A549 (cell line): ENCODE measurements at regions not wholly inside any gene's neighbourhood (a gene's known extent, or its start where the extent isn't known, plus 50 kb on each side); places are given as distances from the start of the nearest gene placed in this dataset.

ENCODE experiments used
- ATAC-seq, 2 experiments: fragments of 200-7000 bp in 1 of 2; fragments of >200 bp in 1 of 2; cut with Nextera tagmentation in 1 of 2; cut with Tn5 transposase in 1 of 2; 3 replicates each; pipeline versions ENCODE4 v1.8.0 to v1.9.1; 2018 to 2020; ENCODE audit warnings: mild to moderate bottlenecking in 1 of 2, moderate library complexity in 1 of 2
- CTCF ChIA-PET: fragments of 300-600 bp; sonication (Branson Sonifier 250); formaldehyde crosslinking; extraction: SDS; loops from one replicate; lab custom pipeline; 2021; ENCODE audit warnings: antibody characterized with exemption, inconsistent platforms; lab: Yijun Ruan, JAX
- POLR2A ChIA-PET: fragments of 350-600 bp; formaldehyde crosslinking; extraction: SDS; loops from one replicate; lab custom pipeline; 2021; ENCODE audit warnings: antibody characterized with exemption, inconsistent platforms; lab: Yijun Ruan, JAX
- DNase-seq, 2 experiments: peaks; one replicate each; pipeline versions ENCODE4 v3.0.0 to v3.0.0-alpha.2; 2011 to 2016; ENCODE audit warnings: low read depth in 1 of 2, low spot score in 1 of 2
- FAIRE-seq: peaks from 2 replicates; lab custom pipeline; 2011; peaks lifted over from hg19 to GRCh38; lab: Jason Lieb, UNC
- H3K27ac ChIP-seq, 2 experiments: fragments of >200 bp; sonication (Bioruptor Twin); formaldehyde crosslinking; 3 replicates each; pipeline ENCODE4 v1.5.1; 2016 to 2017
- H3K4me1 ChIP-seq: fragments of >200 bp; sonication (Bioruptor Twin); formaldehyde crosslinking; 3 replicates; pipeline ENCODE4 v1.6.1; 2016
- H3K4me2 ChIP-seq: fragments of >200 bp; sonication (Bioruptor Twin); formaldehyde crosslinking; 3 replicates; pipeline ENCODE4 v1.6.1; 2016
- H3K4me3 ChIP-seq: fragments of >200 bp; sonication (Bioruptor Twin); formaldehyde crosslinking; 3 replicates; pipeline ENCODE4 v1.5.1; 2016
- H3K9me3 ChIP-seq: fragments of >200 bp; sonication (Bioruptor Twin); formaldehyde crosslinking; 3 replicates; pipeline ENCODE4 v1.6.1; 2016
- ATOH8 ChIP-seq: fragments of 250-450 bp; sonication (Bioruptor Pico); IDR thresholded peaks from 2 replicates; pipeline ENCODE4 v1.5.0; 2020; ENCODE audit warnings: low read depth, mild to moderate bottlenecking, moderate library complexity
- BHLHE40 ChIP-seq: IDR thresholded peaks from 2 replicates; pipeline ENCODE4 v1.6.1; 2012; ENCODE audit warnings: low read depth, low read length, inconsistent platforms
- CBX2 ChIP-seq: fragments of 200-600 bp; sonication (generic); IDR thresholded peaks from 2 replicates; pipeline ENCODE4 v1.6.1; 2016; ENCODE audit warnings: low read depth, mild to moderate bottlenecking, borderline replicate concordance
- CBX8 ChIP-seq: fragments of 200-600 bp; sonication (generic); IDR thresholded peaks from 2 replicates; pipeline ENCODE4 v1.6.1; 2016
- EHMT2 ChIP-seq: fragments of 200-600 bp; sonication (generic); IDR thresholded peaks from 2 replicates; pipeline ENCODE4 v1.6.1; 2016; ENCODE audit warnings: antibody characterized with exemption, low read depth, mild to moderate bottlenecking, moderate library complexity
- EP300 ChIP-seq, 2 experiments: fragments of >200 bp; sonication (Bioruptor Twin); formaldehyde crosslinking; IDR thresholded peaks; 2 replicates in 1 of 2; 3 replicates in 1 of 2; pipeline ENCODE4 v1.6.1; 2016 to 2017
- FOSB ChIP-seq: fragments of 250-450 bp; sonication (Bioruptor Pico); IDR thresholded peaks from 2 replicates; pipeline ENCODE4 v1.5.0; 2020; ENCODE audit warnings: mild to moderate bottlenecking, moderate library complexity
- FOXS1 ChIP-seq: fragments of 250-450 bp; sonication (Bioruptor Pico); IDR thresholded peaks from 2 replicates; pipeline ENCODE4 v1.5.0; 2020; ENCODE audit warnings: mild to moderate bottlenecking, moderate library complexity
- GATA3 ChIP-seq: IDR thresholded peaks from 2 replicates; pipeline ENCODE4 v1.6.1; 2012; ENCODE audit warnings: borderline replicate concordance
- HDAC2 ChIP-seq: fragments of 200-600 bp; sonication (generic); IDR thresholded peaks from 2 replicates; pipeline ENCODE4 v1.6.1; 2016
- HEYL ChIP-seq: fragments of 250-450 bp; sonication (Bioruptor Pico); IDR thresholded peaks from 2 replicates; pipeline ENCODE4 v1.8.0; 2021; ENCODE audit warnings: mild to moderate bottlenecking, moderate library complexity
- HOXB13 ChIP-seq: fragments of 250-450 bp; sonication (Bioruptor Pico); IDR thresholded peaks from 2 replicates; pipeline ENCODE4 v1.5.0; 2020; ENCODE audit warnings: low read depth, mild to moderate bottlenecking, moderate library complexity
- JUNB ChIP-seq: fragments of >200 bp; sonication (Bioruptor Twin); formaldehyde crosslinking; IDR thresholded peaks from 2 replicates; pipeline ENCODE4 v1.6.1; 2016
- KDM1A ChIP-seq: fragments of 200-600 bp; sonication (generic); IDR thresholded peaks from 2 replicates; pipeline ENCODE4 v1.6.1; 2016; ENCODE audit warnings: low read depth, mild to moderate bottlenecking
- MYC ChIP-seq: IDR thresholded peaks from 2 replicates; pipeline ENCODE4 v1.6.1; 2012; ENCODE audit warnings: mild to moderate bottlenecking, inconsistent platforms, low read length, improper control_type of control experiment, borderline replicate concordance
- RCOR1 ChIP-seq: fragments of 150-350 bp; IDR thresholded peaks from 2 replicates; pipeline ENCODE4 v1.6.1; 2014; ENCODE audit warnings: antibody characterized with exemption, low read length, low read depth
- SMC3 ChIP-seq: fragments of >200 bp; sonication (Bioruptor Twin); formaldehyde crosslinking; IDR thresholded peaks from 3 replicates; pipeline ENCODE4 v1.6.1; 2018; ENCODE audit warnings: inconsistent platforms
- SREBF2 ChIP-seq: fragments of 450-650 bp; IDR thresholded peaks from 2 replicates; pipeline ENCODE4 v1.6.1; 2014; ENCODE audit warnings: mild to moderate bottlenecking, moderate library complexity
- TP53 ChIP-seq: fragments of 250-450 bp; sonication (Bioruptor Pico); IDR thresholded peaks from 2 replicates; pipeline ENCODE4 v1.5.0; 2021; ENCODE audit warnings: mild to moderate bottlenecking, moderate library complexity
- ZFP36 ChIP-seq: fragments of 450-650 bp; IDR thresholded peaks from 2 replicates; pipeline ENCODE4 v1.6.1; 2014; ENCODE audit warnings: borderline replicate concordance; ENCODE audit not compliant: partially characterized antibody
- WGBS: methylation state at CpG from one replicate; pipeline ENCODE4 v1.1.6; 2017; ENCODE audit errors: missing lambda C conversion rate; 5-methylcytosine and 5-hydroxymethylcytosine counted together
- TF ChIP-seq, protein P1 (sequence below): IDR thresholded peaks from 2 replicates; pipeline ENCODE4 v1.6.1; 2012
- TF ChIP-seq, protein P2 (sequence below): IDR thresholded peaks from 2 replicates; pipeline ENCODE4 v1.6.1; 2012
- TF ChIP-seq, protein P3 (sequence below): fragments of >200 bp; sonication (Bioruptor Twin); formaldehyde crosslinking; IDR thresholded peaks from 2 replicates; pipeline ENCODE4 v1.6.1; 2016

DNA sequence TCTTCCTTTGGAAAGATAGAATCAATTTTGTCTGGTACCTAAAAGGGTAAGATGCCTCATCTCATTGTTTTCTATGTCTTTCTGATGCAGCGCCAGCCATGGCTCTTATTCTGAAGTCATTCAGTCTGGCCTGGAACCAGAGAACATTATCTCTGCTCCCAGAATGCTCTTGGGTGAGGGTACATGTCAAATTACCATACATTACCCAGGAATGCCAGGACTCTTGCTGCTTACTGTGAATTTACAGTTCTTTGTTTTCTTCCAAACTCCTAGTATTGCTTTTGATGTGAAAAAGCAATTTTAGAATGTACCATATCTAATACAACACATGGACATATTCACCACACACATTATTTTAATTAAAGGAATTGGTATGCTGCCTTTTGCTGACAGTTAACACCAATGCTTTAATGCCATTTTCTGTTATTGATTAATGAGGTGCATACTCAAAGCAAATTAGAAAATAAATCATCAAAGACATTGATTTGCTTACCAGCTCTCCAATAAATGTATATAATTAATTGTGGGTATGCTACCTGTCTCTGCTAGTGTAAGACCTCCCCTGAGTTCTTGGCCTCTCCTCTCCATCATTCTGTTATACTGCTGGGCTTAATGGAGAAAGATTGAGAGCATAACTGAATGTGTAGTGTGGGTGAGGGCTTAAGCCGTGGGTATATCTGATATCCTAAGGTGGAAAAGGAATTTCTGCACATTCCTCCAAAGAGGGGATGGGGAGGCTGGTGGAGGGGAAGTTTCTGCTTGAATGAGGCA, 337.7 kb downstream of the C12orf75 start:
- Histone ChIP-seq H3K27ac (no peak overlapping the region), H3K9me3 (no peaks in the 10 kb centered on the region), H3K4me1 (no peaks in the 10 kb centered on the region), H3K4me3 (no peak overlapping the region), H3K4me2 (no peak overlapping the region)
- TF ChIP-seq, protein P1, sequence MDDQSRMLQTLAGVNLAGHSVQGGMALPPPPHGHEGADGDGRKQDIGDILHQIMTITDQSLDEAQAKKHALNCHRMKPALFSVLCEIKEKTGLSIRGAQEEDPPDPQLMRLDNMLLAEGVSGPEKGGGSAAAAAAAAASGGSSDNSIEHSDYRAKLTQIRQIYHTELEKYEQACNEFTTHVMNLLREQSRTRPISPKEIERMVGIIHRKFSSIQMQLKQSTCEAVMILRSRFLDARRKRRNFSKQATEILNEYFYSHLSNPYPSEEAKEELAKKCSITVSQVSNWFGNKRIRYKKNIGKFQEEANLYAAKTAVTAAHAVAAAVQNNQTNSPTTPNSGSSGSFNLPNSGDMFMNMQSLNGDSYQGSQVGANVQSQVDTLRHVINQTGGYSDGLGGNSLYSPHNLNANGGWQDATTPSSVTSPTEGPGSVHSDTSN, result no peak
- TF ChIP-seq HEYL (CRISPR knock-in tag) (no peak), EHMT2 (no peak), SREBF2 (no peak), ZFP36 (no peak)
- CTCF ChIA-PET, result no interaction called here
- DNase-seq, result no peak
- WGBS, result 43% methylated on average over 2 of the region's 2 CpGs
- ATAC-seq, result no peak
- no peak for FAIRE-seq
- POLR2A ChIA-PET, result no interaction called here

DNA sequence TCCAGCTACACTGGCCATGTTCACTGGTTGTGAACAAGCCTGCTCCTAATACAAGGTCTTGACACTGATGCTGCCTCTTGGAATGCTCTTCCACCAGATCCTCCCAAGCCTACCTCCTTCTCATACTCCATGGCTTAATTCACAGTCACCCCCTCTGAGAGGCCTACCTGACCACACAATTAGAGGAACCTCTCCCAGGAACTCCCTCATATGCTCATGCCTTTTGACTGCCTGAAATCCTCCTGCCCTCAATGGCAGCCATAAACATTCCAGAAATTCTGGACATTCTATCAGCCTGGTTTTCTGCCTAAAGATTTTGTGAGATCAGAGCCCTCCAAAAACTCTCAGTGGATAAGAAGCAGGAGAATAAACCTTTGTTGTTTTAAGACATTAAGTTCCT, 340.2 kb downstream of the C12orf75 start:
- CTCF ChIA-PET, result interaction anchor here (1.5 kb wide), 1 partner anchor 466 kb away, joined by 3 read pairs; no protein-coding TSS in a partner anchor
- POLR2A ChIA-PET, result no interaction called here
- DNase-seq (no peak), FAIRE-seq (no peak), ATAC-seq (no peak)
- H3K4me1 ChIP-seq, result no peaks in the 10 kb centered on the region
- H3K27ac ChIP-seq, result no peak overlapping the region
- no peaks in the 10 kb centered on the region for H3K9me3 ChIP-seq
- no peak overlapping the region for H3K4me3 ChIP-seq
- TF ChIP-seq CBX8, result no peak
- TF ChIP-seq SMC3, result no peak
- TF ChIP-seq, protein P2, sequence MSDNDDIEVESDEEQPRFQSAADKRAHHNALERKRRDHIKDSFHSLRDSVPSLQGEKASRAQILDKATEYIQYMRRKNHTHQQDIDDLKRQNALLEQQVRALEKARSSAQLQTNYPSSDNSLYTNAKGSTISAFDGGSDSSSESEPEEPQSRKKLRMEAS, result no peak
- no peak for TF ChIP-seq MYC
- TF ChIP-seq KDM1A, result no peak
- no peak for TF ChIP-seq ZFP36
- no peak for TF ChIP-seq GATA3
- H3K4me2 ChIP-seq, result no peak overlapping the region

GRCh38 chr12:105671720-105672119, 341.2 kb downstream of the C12orf75 start:
- H3K4me1 ChIP-seq, result no peaks in the 10 kb centered on the region
- no peak for DNase-seq
- no peak for ATAC-seq
- FAIRE-seq, result no peak
- no peaks in the 10 kb centered on the region for H3K9me3 ChIP-seq
- WGBS, result 81% methylated on average over 2 of the region's 2 CpGs
- no peak overlapping the region for H3K4me3 ChIP-seq
- no peak for TF ChIP-seq TP53 (CRISPR knock-in tag)
- no peak for TF ChIP-seq FOSB
- H3K4me2 ChIP-seq, result no peak overlapping the region
- H3K27ac ChIP-seq, result no peak overlapping the region
- CTCF ChIA-PET, result no interaction called here
- POLR2A ChIA-PET, result no interaction called here

DNA sequence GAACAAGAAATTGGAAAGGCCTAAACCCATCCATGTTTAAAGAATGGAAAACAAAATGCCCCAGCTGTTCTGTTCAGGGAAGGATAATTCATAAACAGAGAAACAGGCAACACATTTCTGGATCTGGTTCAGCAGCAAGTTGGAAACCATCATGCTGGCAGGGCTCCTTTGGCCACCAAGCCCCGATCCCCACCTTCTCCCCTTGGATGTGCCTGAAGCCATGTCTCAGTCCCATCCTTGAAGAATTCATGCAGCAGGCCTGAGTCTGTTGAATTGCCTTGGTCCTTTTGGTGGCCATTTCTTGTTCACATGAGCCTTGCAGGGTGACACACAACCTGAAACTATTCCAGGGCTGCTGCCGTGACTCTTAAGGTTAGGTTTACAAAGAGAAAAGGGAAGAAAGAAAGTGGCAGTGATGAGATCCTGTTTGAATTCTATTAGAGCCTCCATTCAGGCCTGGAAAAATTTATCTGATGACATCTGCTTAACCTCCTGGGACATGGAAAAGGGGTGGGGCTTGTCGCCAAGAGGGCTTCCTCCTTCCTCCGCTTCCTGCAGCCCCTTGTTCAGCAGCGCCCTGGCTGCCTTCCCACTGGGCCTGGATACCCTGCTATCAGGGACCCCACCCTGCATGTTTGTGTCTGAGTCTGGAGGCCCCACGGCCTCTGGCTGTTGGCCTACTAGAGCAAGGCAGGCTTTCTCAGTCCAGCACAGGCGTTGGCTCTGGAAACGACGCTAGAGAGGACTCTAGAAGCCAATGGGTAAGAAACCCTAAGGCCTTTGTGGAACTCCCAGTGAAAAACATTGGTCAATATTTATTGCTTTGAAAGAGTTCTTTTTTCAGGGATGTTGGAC, 341.9 kb downstream of the C12orf75 start:
- TF ChIP-seq ATOH8 (CRISPR knock-in tag), result no peak
- no peak for TF ChIP-seq HOXB13 (CRISPR knock-in tag)
- TF ChIP-seq, protein P3, sequence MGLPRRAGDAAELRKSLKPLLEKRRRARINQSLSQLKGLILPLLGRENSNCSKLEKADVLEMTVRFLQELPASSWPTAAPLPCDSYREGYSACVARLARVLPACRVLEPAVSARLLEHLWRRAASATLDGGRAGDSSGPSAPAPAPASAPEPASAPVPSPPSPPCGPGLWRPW, result no peak
- no peak for TF ChIP-seq BHLHE40
- TF ChIP-seq EP300 (IDR thresholded peaks at IDR 0.05), result no peak
- TF ChIP-seq JUNB, result no peak
- no peak for TF ChIP-seq CBX2
- no peak for TF ChIP-seq HDAC2
- no peak for TF ChIP-seq HEYL (CRISPR knock-in tag)
- no peak for TF ChIP-seq FOXS1 (CRISPR knock-in tag)
- no peak for TF ChIP-seq RCOR1
- WGBS, result 76% methylated on average over 9 of the region's 9 CpGs
- FAIRE-seq (no peak), DNase-seq (no peak), ATAC-seq (no peak)
- Histone ChIP-seq H3K4me3 (no peak overlapping the region), H3K27ac (no peak overlapping the region), H3K4me1 (no peaks in the 10 kb centered on the region), H3K9me3 (no peaks in the 10 kb centered on the region), H3K4me2 (no peak overlapping the region)
- ChIA-PET POLR2A (no interaction called here), CTCF (no interaction called here)
